ENCODE measurements at regions not wholly inside any gene's neighbourhood (a gene's known extent, or its start where the extent isn't known, plus 50 kb on each side); places are given as distances from the start of the nearest gene placed in this dataset.

- TF ChIP-seq, protein P1, sequence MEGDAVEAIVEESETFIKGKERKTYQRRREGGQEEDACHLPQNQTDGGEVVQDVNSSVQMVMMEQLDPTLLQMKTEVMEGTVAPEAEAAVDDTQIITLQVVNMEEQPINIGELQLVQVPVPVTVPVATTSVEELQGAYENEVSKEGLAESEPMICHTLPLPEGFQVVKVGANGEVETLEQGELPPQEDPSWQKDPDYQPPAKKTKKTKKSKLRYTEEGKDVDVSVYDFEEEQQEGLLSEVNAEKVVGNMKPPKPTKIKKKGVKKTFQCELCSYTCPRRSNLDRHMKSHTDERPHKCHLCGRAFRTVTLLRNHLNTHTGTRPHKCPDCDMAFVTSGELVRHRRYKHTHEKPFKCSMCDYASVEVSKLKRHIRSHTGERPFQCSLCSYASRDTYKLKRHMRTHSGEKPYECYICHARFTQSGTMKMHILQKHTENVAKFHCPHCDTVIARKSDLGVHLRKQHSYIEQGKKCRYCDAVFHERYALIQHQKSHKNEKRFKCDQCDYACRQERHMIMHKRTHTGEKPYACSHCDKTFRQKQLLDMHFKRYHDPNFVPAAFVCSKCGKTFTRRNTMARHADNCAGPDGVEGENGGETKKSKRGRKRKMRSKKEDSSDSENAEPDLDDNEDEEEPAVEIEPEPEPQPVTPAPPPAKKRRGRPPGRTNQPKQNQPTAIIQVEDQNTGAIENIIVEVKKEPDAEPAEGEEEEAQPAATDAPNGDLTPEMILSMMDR (IDR thresholded peaks at IDR 0.05), result no peak
- TF ChIP-seq POLR2A (IDR thresholded peaks at IDR 0.05), result no peak
These were observed 161.4 kb downstream of the EFNB2 start for GRCh38 chr13:106373989-106374572.
